Astrocyte (in vitro differentiated cells and primary cell): ENCODE measurements at regions not wholly inside any gene's neighbourhood (a gene's known extent, or its start where the extent isn't known, plus 50 kb on each side); places are given as distances from the start of the nearest gene placed in this dataset.

Source experiments
- DNase-seq: peaks from one replicate; pipeline ENCODE4 v3.0.0-alpha.2; 2010; ENCODE audit warnings: low read depth
- FAIRE-seq: peaks from 2 replicates; lab custom pipeline; 2011; peaks lifted over from hg19 to GRCh38; lab: Jason Lieb, UNC
- H2AFZ ChIP-seq: 2 replicates; pipeline ENCODE4 v1.6.0; 2012; ENCODE audit warnings: low read depth, low read length, inconsistent platforms
- H3K27ac ChIP-seq: 2 replicates; pipeline ENCODE4 v1.5.1; 2011; ENCODE audit warnings: low read depth, low read length, inconsistent platforms
- H3K27me3 ChIP-seq: 2 replicates; pipeline ENCODE4 v1.6.0; 2011; ENCODE audit warnings: low read length, inconsistent platforms; ENCODE audit not compliant: insufficient read depth
- H3K36me3 ChIP-seq: 2 replicates; pipeline ENCODE4 v1.5.1; 2011; ENCODE audit warnings: low read length, inconsistent platforms; ENCODE audit not compliant: insufficient read depth
- H3K4me1 ChIP-seq: 2 replicates; pipeline ENCODE4 v1.5.1; 2011; ENCODE audit warnings: low read length, inconsistent platforms; ENCODE audit not compliant: insufficient read depth
- H3K4me2 ChIP-seq: 2 replicates; pipeline ENCODE4 v1.6.0; 2012; ENCODE audit warnings: low read length, inconsistent platforms
- H3K4me3 ChIP-seq: 2 replicates; pipeline ENCODE4 v1.5.1; 2011; ENCODE audit warnings: low read depth, mild to moderate bottlenecking, low read length, inconsistent platforms; ENCODE audit not compliant: insufficient read depth
- H3K79me2 ChIP-seq: 2 replicates; pipeline ENCODE4 v1.6.0; 2012; ENCODE audit warnings: mild to moderate bottlenecking, low read length, inconsistent platforms; ENCODE audit not compliant: insufficient read depth
- H3K9ac ChIP-seq: 2 replicates; pipeline ENCODE4 v1.6.0; 2012; ENCODE audit warnings: mild to moderate bottlenecking, low read length, inconsistent platforms
- H3K9me3 ChIP-seq: 2 replicates; pipeline ENCODE4 v1.5.1; 2012; ENCODE audit warnings: low read depth, mild to moderate bottlenecking, low read length, inconsistent platforms; ENCODE audit not compliant: insufficient read depth
- H4K20me1 ChIP-seq: 2 replicates; pipeline ENCODE4 v1.6.0; 2012; ENCODE audit warnings: low read length, inconsistent platforms; ENCODE audit not compliant: insufficient read depth
- H3K27ac Mint-ChIP-seq: one replicate; pipeline ENCODE4 v1.8.0; 2021; ENCODE audit warnings: mild to moderate bottlenecking, mixed read lengths; ENCODE audit not compliant: unreplicated experiment
- H3K27me3 Mint-ChIP-seq: one replicate; pipeline ENCODE4 v1.8.0; 2021; ENCODE audit warnings: low read depth, mixed read lengths; ENCODE audit not compliant: unreplicated experiment
- H3K36me3 Mint-ChIP-seq: one replicate; pipeline ENCODE4 v1.8.0; 2021; ENCODE audit warnings: low read depth, mixed read lengths; ENCODE audit not compliant: unreplicated experiment
- H3K4me1 Mint-ChIP-seq: one replicate; pipeline ENCODE4 v1.8.0; 2021; ENCODE audit warnings: low read depth, mixed read lengths; ENCODE audit not compliant: unreplicated experiment
- H3K4me3 Mint-ChIP-seq: one replicate; pipeline ENCODE4 v1.8.0; 2021; ENCODE audit warnings: mild to moderate bottlenecking, moderate library complexity, mixed read lengths; ENCODE audit not compliant: unreplicated experiment
- H3K9me3 Mint-ChIP-seq: one replicate; pipeline ENCODE4 v1.8.0; 2021; ENCODE audit warnings: mild to moderate bottlenecking, mixed read lengths; ENCODE audit not compliant: unreplicated experiment
- EZH2 ChIP-seq: IDR thresholded peaks from 2 replicates; pipeline ENCODE4 v1.6.1; 2012; ENCODE audit warnings: mild to moderate bottlenecking, low read length, inconsistent platforms; ENCODE audit not compliant: insufficient read depth
- TF ChIP-seq, protein P1 (sequence below): IDR thresholded peaks from 2 replicates; pipeline ENCODE4 v1.5.1; 2011; ENCODE audit warnings: low read depth, mild to moderate bottlenecking, inconsistent platforms, low read length, moderate library complexity; ENCODE audit not compliant: insufficient read depth

GRCh38 chr12:78739653-78740052 is 124.9 kb upstream of the SYT1 start:
- Mint-ChIP-seq H3K27ac (no peak overlapping the region), H3K9me3 (no peaks in the 10 kb centered on the region), H3K36me3 (no peaks in the 10 kb centered on the region), H3K27me3 (no peaks in the 10 kb centered on the region), H3K4me1 (no peaks in the 10 kb centered on the region), H3K4me3 (no peak overlapping the region)
- Histone ChIP-seq H4K20me1 (no peaks in the 10 kb centered on the region), H3K4me1 (no peaks in the 10 kb centered on the region), H3K4me2 (no peak overlapping the region), H3K9ac (no peak overlapping the region), H3K27me3 (no peaks in the 10 kb centered on the region), H3K36me3 (no peaks in the 10 kb centered on the region), H3K4me3 (no peak overlapping the region), H2AFZ (no peak overlapping the region), H3K27ac (no peak overlapping the region), H3K79me2 (no peaks in the 10 kb centered on the region), H3K9me3 (no peaks in the 10 kb centered on the region)
- TF ChIP-seq, protein P1, sequence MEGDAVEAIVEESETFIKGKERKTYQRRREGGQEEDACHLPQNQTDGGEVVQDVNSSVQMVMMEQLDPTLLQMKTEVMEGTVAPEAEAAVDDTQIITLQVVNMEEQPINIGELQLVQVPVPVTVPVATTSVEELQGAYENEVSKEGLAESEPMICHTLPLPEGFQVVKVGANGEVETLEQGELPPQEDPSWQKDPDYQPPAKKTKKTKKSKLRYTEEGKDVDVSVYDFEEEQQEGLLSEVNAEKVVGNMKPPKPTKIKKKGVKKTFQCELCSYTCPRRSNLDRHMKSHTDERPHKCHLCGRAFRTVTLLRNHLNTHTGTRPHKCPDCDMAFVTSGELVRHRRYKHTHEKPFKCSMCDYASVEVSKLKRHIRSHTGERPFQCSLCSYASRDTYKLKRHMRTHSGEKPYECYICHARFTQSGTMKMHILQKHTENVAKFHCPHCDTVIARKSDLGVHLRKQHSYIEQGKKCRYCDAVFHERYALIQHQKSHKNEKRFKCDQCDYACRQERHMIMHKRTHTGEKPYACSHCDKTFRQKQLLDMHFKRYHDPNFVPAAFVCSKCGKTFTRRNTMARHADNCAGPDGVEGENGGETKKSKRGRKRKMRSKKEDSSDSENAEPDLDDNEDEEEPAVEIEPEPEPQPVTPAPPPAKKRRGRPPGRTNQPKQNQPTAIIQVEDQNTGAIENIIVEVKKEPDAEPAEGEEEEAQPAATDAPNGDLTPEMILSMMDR, result no peak
- TF ChIP-seq EZH2, result no peak
- no peak for FAIRE-seq
- DNase-seq, result no peak

DNA sequence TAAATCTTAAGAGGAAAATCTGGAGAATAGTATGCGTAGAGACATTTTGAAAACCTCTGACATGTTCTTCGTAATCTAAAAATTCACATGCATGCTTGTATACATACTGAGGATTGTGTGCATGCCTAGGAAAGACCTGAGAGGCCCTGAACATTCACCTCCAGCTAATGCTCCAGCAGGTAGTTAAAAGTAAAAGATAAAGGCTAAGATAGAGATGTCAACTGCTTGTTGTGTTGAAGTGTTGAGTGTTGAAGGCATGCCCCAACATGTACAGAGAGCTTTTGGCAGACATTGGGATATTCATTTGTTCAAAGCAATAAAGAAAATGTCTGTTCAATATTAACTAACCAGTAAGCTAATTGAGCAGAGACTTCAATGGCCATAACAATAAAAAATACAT is 118.6 kb upstream of the SYT1 start:
- H3K4me2 ChIP-seq, result no peak overlapping the region
- no peaks in the 10 kb centered on the region for H3K9me3 ChIP-seq
- H3K79me2 ChIP-seq, result no peaks in the 10 kb centered on the region
- Mint-ChIP-seq H3K4me3 (no peak overlapping the region), H3K36me3 (no peaks in the 10 kb centered on the region), H3K4me1 (no peaks in the 10 kb centered on the region), H3K27me3 (no peaks in the 10 kb centered on the region), H3K27ac (no peak overlapping the region), H3K9me3 (peaks cover 4% of the 10 kb centered on the region)
- no peaks in the 10 kb centered on the region for H3K36me3 ChIP-seq
- no peaks in the 10 kb centered on the region for H4K20me1 ChIP-seq
- H3K9ac ChIP-seq, result no peak overlapping the region
- H3K4me3 ChIP-seq, result no peak overlapping the region
- no peak for FAIRE-seq
- no peaks in the 10 kb centered on the region for H3K27me3 ChIP-seq
- H3K4me1 ChIP-seq, result no peaks in the 10 kb centered on the region
- no peak for DNase-seq
- TF ChIP-seq EZH2, result no peak
- TF ChIP-seq, protein P1, result no peak
- no peak overlapping the region for H2AFZ ChIP-seq
- H3K27ac ChIP-seq, result no peak overlapping the region

GRCh38 chr12:78753058-78753457 is 111.5 kb upstream of the SYT1 start:
- Histone ChIP-seq H3K9me3 (no peaks in the 10 kb centered on the region), H4K20me1 (no peaks in the 10 kb centered on the region), H3K4me3 (no peak overlapping the region), H3K27me3 (no peaks in the 10 kb centered on the region), H2AFZ (no peak overlapping the region), H3K79me2 (no peaks in the 10 kb centered on the region), H3K9ac (no peak overlapping the region), H3K27ac (no peak overlapping the region), H3K4me2 (no peak overlapping the region), H3K36me3 (no peaks in the 10 kb centered on the region), H3K4me1 (no peaks in the 10 kb centered on the region)
- TF ChIP-seq, protein P1, result no peak
- no peak for TF ChIP-seq EZH2
- no peaks in the 10 kb centered on the region for H3K9me3 Mint-ChIP-seq
- no peaks in the 10 kb centered on the region for H3K36me3 Mint-ChIP-seq
- no peaks in the 10 kb centered on the region for H3K27me3 Mint-ChIP-seq
- DNase-seq, result no peak
- H3K27ac Mint-ChIP-seq, result no peak overlapping the region
- H3K4me3 Mint-ChIP-seq, result no peak overlapping the region
- H3K4me1 Mint-ChIP-seq, result no peaks in the 10 kb centered on the region
- no peak for FAIRE-seq
